Uterus (tissue), 3 donors: ENCODE measurements at regions not wholly inside any gene's neighbourhood (a gene's known extent, or its start where the extent isn't known, plus 50 kb on each side); places are given as distances from the start of the nearest gene placed in this dataset.

Experiments
- DNase-seq, 2 donors: peaks; one replicate each; pipeline ENCODE4 v3.0.0-alpha.2; 2019 to 2020
- H3K27ac ChIP-seq, 2 donors: fragments of 200-600 bp; sonication (generic); 1 replicate in 1 of 2; 2 replicates in 1 of 2; pipeline ENCODE4 v1.5.1; 2016 to 2018
- H3K27me3 ChIP-seq, 2 donors: fragments of 200-600 bp; sonication (generic); one replicate each; pipeline ENCODE4 v1.5.1; 2018 to 2019; ENCODE audit warnings: control low read depth in 1 of 2
- H3K36me3 ChIP-seq, 2 donors: fragments of 200-600 bp; sonication (generic); one replicate each; pipeline ENCODE4 v1.5.1; 2019; ENCODE audit warnings: control low read depth in 1 of 2
- H3K4me1 ChIP-seq, 2 donors: fragments of 200-600 bp; sonication (generic); one replicate each; pipeline ENCODE4 v1.5.1; 2018 to 2019; ENCODE audit warnings: control low read depth in 1 of 2
- H3K4me3 ChIP-seq, 2 donors: fragments of 200-600 bp; sonication (generic); 1 replicate in 1 of 2; 2 replicates in 1 of 2; pipeline ENCODE4 v1.5.1; 2018 to 2019; ENCODE audit warnings: mild to moderate bottlenecking in 1 of 2
- H3K9me3 ChIP-seq, 2 donors: fragments of 200-600 bp; sonication (generic); one replicate each; pipeline ENCODE4 v1.5.1; 2019; ENCODE audit warnings: control low read depth in 1 of 2
- POLR2A ChIP-seq, 2 donors: fragments of 450-650 bp; IDR thresholded peaks; one replicate each; pipeline ENCODE4 v1.6.1; 2016; ENCODE audit warnings: antibody characterized with exemption in 2 of 2, mild to moderate bottlenecking in 1 of 2, moderate library complexity in 1 of 2
- intact Hi-C: fragments of 100-400 bp; cut with DNase I; formaldehyde crosslinking; loops from one replicate; pipeline ENCODE4 v1.15.1; 2023; ENCODE audit warnings: low total_unique reads
- TF ChIP-seq, protein P1 (sequence below), 4 experiments: fragments of 200-600 bp in 2 of 4; fragments of 450-650 bp in 2 of 4; sonication (generic) in 2 of 4; IDR thresholded peaks; one replicate each; pipeline ENCODE4 v1.5.1; 2016 to 2019; ENCODE audit warnings: antibody characterized with exemption in 4 of 4, mild to moderate bottlenecking in 2 of 4, moderate library complexity in 1 of 4
- donor health status: DM: yes; HTN: yes; CAD: no.

DNA sequence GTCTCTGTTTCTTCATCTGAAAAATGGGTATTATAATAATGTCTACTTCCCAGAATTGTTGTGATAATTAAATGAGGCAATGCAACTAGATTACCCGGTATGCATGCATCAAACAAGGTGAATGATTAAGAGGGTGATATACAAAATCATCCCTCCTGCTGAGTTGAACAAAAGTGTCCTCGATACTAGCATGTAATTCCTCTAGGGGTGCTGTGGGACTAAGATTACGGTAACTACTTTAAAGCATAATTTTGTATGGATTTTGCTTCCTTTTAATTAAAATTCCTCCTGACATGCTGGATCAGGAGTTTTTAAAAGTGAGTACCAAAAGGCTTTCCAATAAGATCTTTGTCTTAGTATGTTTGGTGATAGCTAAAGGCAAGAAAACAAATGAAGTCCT lies 98.7 kb upstream of the PRMT6 start:
- H3K9me3 ChIP-seq = no peaks in the 10 kb centered on the region
- no peak for DNase-seq
- no peaks in the 10 kb centered on the region for H3K4me1 ChIP-seq
- intact Hi-C loops = no loop called here
- no peak for TF ChIP-seq POLR2A (IDR thresholded peaks at IDR 0.05)
- TF ChIP-seq, protein P1, sequence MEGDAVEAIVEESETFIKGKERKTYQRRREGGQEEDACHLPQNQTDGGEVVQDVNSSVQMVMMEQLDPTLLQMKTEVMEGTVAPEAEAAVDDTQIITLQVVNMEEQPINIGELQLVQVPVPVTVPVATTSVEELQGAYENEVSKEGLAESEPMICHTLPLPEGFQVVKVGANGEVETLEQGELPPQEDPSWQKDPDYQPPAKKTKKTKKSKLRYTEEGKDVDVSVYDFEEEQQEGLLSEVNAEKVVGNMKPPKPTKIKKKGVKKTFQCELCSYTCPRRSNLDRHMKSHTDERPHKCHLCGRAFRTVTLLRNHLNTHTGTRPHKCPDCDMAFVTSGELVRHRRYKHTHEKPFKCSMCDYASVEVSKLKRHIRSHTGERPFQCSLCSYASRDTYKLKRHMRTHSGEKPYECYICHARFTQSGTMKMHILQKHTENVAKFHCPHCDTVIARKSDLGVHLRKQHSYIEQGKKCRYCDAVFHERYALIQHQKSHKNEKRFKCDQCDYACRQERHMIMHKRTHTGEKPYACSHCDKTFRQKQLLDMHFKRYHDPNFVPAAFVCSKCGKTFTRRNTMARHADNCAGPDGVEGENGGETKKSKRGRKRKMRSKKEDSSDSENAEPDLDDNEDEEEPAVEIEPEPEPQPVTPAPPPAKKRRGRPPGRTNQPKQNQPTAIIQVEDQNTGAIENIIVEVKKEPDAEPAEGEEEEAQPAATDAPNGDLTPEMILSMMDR (IDR thresholded peaks at IDR 0.05) = no peak
- no peaks in the 10 kb centered on the region for H3K27me3 ChIP-seq
- H3K4me3 ChIP-seq = no peak overlapping the region
- H3K36me3 ChIP-seq = no peaks in the 10 kb centered on the region
- no peak overlapping the region for H3K27ac ChIP-seq

DNA sequence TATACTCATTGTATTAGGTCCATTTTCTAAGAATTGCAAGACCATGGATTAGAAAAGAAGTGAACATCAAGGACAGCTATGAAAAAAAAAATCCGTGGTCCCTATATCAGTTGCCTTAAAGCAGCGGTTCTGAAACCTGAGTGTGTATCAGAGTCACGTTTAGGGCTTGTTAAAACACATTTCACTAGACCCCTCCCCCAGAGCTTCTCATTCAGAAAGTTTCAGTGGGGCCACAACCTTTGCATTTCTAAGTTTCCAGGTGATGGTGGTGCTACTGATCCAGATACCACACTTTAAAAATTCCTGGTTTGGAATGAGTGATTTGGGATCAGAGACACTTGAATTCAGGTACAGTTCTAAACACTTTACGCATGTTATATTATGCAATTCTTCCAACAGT lies 96.1 kb upstream of the PRMT6 start:
- Histone ChIP-seq H3K36me3 (no peaks in the 10 kb centered on the region), H3K4me1 (no peaks in the 10 kb centered on the region), H3K4me3 (no peak overlapping the region), H3K27ac (no peak overlapping the region), H3K27me3 (no peaks in the 10 kb centered on the region), H3K9me3 (no peaks in the 10 kb centered on the region)
- no peak for TF ChIP-seq POLR2A (IDR thresholded peaks at IDR 0.05)
- TF ChIP-seq, protein P1 (IDR thresholded peaks at IDR 0.05) = no peak
- no peak for DNase-seq
- intact Hi-C loops = no loop called here

DNA sequence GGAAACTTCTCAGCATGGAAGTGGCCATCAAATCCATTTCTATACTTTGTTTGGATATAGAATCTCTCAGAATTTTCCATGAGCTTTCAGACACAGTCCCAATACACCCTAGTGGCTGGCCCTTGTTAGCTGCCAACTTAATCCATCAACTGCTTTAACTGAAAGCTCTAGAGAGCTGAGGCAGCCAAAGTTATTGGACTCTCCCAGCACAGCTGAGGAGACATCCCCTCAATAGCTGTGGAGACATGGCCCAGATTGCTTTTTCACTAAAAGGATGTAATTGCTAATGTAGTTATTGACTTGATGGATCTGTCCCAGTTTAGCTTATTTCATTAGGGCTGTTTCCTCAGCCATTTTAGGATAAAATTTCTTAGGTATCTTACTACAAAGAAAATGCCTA lies 94.8 kb upstream of the PRMT6 start:
- no peak for TF ChIP-seq POLR2A (IDR thresholded peaks at IDR 0.05)
- TF ChIP-seq, protein P1 (IDR thresholded peaks at IDR 0.05) = no peak
- H3K4me1 ChIP-seq = no peaks in the 10 kb centered on the region
- intact Hi-C loops = no loop called here
- H3K36me3 ChIP-seq = no peaks in the 10 kb centered on the region
- DNase-seq = no peak
- H3K27me3 ChIP-seq = no peaks in the 10 kb centered on the region
- no peak overlapping the region for H3K4me3 ChIP-seq
- H3K9me3 ChIP-seq = no peaks in the 10 kb centered on the region
- no peak overlapping the region for H3K27ac ChIP-seq

DNA sequence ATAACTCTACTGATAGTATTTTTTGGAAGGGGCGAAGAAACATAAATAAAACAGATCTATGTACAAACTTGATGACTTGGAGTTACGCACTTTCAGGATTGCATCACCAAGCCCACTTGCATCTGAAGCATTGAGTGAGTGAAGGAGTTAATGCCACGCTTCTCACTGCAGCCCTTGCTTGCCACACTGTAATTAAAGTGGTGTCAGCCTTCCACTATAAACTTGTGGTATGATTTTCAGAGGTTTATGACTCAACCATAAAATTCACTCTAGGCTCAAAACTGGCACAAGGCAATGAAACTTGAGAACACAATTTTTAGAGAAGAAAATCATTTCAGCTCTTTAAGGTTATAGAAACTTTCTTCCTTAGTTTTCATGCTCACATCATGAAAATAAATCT lies 93.9 kb upstream of the PRMT6 start:
- no peaks in the 10 kb centered on the region for H3K4me1 ChIP-seq
- H3K9me3 ChIP-seq = no peaks in the 10 kb centered on the region
- no peak overlapping the region for H3K27ac ChIP-seq
- intact Hi-C loops = no loop called here
- DNase-seq = no peak
- H3K36me3 ChIP-seq = no peaks in the 10 kb centered on the region
- TF ChIP-seq, protein P1 (IDR thresholded peaks at IDR 0.05) = no peak
- no peak for TF ChIP-seq POLR2A (IDR thresholded peaks at IDR 0.05)
- H3K4me3 ChIP-seq = no peak overlapping the region
- no peaks in the 10 kb centered on the region for H3K27me3 ChIP-seq

DNA sequence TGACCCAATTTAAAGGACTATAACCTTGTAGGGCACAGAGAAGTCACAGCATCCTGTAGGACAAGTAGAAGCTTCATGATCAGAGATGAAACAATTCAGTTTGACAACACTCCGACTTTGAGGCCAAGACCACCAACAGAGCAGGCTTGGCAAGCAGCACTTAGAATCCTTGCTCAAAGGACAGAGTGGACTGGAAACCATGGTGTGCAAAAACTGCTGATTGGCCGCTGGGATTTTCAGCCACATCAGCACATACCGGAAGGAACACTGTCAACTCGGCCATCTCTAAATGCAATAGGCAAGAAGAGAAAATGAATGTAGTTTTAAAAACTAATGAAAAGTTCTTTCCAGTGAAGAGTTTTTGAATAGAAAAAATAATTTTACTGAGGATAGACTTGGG lies 92.0 kb upstream of the PRMT6 start:
- no peaks in the 10 kb centered on the region for H3K9me3 ChIP-seq
- no peaks in the 10 kb centered on the region for H3K36me3 ChIP-seq
- H3K4me3 ChIP-seq = no peak overlapping the region
- no peak for DNase-seq
- H3K4me1 ChIP-seq = no peaks in the 10 kb centered on the region
- intact Hi-C loops = no loop called here
- H3K27me3 ChIP-seq = no peaks in the 10 kb centered on the region
- no peak for TF ChIP-seq POLR2A (IDR thresholded peaks at IDR 0.05)
- TF ChIP-seq, protein P1 (IDR thresholded peaks at IDR 0.05) = no peak
- H3K27ac ChIP-seq = no peak overlapping the region
